GM18508 (cell line): ENCODE measurements at regions not wholly inside any gene's neighbourhood (a gene's known extent, or its start where the extent isn't known, plus 50 kb on each side); places are given as distances from the start of the nearest gene placed in this dataset.

ENCODE experiments used
- ATAC-seq: cut with Tn5 transposase; IDR thresholded peaks from one replicate; pipeline ENCODE4 v1.9.1; 2021; ENCODE audit warnings: moderate number of reproducible peaks; ENCODE audit not compliant: insufficient read depth, unreplicated experiment

DNA sequence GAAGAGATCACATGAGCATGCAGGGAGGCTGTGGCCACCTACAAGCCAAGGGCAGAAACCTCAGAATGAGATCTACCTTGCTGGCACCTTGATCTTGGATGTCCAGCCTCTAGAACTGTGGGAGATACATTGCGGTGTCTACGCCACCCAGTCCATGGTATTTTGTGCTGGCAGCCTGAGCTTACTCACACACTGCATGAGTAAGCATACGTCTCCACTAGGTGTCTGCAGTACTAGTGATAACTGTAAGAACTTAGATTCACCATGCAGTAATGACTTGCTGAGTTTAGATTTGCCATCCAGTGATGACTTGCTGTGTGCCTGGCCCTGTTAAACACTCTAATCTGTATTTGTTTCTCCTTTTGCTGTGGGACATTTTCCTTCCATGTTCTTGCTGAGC, 417.7 kb downstream of the GADD45G start:
- ATAC-seq: no peak

DNA sequence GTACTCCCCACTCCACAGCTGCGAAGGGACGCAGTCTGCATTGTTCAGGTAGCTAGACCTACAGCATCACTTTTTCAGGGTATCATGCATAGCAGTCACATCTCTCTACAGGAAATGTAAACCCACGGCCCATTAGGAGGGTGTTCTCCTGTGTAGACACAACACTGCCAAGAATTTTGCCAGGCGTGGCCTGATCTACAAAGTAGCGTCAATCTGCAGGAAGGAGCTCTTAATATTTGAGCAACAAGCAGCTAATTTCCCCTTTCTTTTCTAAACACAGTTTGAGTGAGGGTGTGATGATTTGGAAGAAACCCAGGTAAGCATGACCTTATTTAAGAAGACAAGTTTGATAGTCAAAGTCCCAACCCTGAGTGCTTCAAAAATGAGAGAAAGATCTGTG, 419.0 kb downstream of the GADD45G start:
- ATAC-seq: no peak

DNA sequence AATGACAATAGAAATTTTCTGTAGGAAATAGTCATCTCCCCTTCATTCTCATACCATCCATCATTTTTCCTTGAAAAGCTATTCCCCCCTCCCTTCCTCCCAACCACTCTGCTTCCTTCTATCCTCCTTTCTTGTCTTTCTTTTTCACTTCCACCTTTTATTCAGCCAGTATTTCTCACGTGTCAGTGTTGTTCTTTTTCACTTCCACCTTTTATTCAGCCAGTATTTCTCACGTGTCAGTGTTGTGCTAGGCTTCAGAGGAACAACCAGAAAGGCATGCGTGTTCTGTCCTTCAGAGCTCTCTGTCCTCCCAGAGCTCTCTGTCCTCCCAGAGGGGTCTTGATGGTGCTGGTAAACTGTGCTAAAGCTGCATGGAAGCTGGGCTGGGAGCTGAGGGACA, 419.6 kb downstream of the GADD45G start:
- ATAC-seq: no peak

DNA sequence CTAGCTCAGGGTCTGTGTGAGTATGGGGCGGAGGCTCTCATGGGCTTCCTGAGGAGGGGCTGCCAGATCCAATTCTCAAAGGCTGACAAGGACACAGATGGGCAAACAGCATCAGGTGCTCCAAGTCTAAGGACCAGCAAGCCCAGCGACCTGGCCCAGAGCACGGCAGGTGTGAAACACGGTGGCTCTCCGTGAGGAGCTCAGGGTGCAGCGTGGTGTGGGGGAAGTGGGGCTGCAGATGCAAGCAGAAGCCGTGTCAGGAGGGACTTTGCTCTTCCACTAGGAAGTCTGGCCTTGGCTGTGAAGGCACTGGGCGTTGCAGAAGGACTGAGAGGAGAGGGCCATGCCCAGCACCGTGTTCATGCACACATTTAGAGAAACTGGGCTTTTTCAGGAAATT, 420.0 kb downstream of the GADD45G start:
- ATAC-seq: no peak

DNA sequence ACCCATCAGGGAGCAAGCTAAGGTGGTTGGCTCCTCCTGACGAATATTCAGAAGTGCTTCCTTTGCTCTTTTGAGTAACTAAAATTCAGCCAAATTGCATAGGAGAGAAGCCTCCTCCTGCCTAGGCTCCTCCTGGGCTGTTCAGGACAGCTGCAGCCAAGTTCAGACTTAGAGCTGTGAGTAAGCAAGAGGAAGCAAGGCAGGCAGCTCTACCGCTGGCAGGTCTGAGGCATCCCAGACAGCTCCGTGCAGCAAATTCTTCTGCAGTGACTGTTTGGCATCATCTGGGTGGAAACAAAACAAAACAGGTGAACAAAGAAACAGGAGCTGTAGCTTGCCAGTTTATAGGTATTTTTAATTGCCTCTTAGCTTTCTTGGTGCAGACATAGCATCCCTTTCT, 421.0 kb downstream of the GADD45G start:
- ATAC-seq: no peak

DNA sequence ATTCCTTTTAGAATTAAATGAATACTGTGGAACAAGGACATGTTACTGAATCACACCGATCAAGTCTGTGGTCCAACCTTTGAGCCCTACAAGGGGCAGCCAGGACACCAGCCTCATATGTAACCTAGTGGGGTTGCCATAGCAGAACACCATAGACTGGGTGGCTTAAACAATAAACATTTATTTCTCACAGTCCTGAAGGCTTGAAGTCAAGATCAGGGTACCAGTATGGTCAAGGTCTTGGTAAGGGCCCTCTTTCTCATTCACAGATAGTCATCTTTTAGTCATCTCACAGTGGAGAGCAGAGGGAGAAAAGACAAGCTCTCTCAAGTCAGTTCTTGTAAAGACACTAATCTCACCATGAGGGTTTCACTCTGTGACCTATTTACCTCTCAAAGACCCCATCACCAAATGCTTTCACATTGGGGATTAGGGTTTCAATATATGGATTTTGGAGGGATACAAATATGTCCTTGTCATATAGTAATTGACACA, 422.5 kb downstream of the GADD45G start:
- no peak for ATAC-seq

DNA sequence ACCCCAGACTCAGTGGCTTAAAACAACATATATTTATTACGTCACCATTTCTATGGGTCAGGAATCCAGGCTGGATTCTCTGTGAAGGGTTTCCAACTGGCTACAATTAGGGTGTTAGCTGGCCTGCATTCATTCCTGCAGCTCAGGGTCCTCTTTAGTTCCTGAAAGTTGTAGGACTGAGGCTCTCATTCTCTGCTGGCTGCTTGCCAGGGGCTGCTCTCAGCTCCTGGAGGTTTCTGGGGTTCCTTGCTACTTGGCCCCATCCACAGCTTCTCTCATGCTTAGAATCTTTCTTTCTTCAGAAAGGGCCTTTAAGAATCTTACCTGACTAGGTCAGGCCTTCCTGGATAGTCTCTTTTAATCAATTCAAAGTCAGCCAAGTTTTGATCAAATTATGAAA, 424.6 kb downstream of the GADD45G start:
- ATAC-seq: no peak

DNA sequence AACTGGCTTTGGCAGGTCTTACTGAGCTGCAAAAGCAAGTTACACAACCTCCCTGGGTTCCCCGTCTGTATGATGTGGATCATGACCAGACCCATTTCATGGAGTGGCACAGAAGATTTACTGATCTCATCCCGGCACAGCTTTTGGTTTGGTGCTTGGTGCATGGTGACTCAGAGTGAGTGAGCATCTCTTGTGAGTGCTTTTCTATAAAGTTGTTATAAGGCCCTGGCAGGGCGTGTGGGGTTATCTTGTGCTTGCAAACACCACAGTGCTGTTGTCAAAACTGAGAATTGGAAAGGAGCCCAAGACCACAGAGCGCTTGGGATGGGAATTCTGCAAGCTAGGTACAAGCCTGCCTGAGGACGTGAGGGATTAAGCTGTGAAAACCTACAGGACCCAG, 425.2 kb downstream of the GADD45G start:
- no peak for ATAC-seq

DNA sequence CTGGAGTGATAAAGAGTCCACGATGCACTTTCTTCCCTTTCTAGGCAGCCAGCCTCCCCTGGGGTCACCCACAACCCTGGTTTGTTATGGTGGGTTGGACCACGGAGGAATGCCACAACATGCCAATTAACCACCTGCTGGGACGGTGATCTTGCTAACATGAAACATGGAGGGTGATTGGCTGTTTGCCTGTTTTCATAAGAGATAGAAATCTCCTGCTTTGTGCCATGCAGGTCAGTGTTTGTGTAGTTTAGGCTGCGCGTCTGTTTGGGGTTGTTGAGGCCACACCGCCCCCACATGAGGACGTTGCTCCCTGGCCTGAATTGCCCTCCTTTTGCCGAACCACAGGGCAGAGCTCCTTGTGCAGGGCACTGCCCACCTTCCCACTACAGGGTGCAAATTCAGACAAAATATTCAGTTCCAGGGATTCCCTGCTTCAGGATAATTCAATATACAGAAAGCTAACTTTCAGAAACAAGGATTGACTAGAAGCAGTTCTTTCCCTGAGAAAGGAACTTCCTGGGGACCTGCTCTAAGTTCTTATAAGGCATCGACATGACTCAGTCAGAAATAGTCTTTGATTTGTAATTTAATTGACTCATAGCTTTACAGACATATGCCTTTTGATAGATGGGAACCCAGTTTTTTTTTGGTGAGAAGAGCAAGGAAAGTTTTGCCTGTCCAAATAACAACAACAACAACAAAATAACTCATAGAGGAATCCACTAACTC, 427.6 kb downstream of the GADD45G start:
- ATAC-seq: no peak

DNA sequence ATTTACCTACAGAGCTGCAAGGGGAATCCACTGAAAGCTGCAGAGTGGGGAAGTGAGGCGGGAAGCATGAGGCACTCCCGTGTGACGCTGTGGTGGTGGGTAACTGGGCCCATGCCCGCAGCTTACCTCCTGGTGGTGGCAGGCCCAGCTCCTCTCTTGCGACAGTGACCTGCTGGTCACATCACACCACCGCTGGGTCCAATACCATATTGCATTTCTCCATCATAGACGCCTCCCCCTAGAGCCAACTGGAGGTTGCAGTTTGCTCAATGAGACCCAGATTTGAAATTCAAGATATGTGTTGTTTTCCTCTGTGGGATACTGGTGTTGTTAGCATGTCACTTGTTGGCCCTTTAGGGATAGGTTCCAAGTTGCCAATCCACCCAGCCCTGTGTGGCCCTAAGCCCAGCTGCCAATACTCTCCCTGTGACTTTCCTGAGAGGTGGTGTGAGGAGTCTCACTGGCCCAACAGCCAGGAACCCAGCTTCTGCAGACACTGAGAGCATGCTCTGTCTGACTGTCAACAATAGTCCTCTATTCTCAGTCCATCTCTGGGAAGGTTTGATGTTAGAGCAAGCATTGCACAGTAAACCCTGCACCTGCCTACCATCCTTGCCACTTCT, 428.3 kb downstream of the GADD45G start:
- no peak for ATAC-seq

DNA sequence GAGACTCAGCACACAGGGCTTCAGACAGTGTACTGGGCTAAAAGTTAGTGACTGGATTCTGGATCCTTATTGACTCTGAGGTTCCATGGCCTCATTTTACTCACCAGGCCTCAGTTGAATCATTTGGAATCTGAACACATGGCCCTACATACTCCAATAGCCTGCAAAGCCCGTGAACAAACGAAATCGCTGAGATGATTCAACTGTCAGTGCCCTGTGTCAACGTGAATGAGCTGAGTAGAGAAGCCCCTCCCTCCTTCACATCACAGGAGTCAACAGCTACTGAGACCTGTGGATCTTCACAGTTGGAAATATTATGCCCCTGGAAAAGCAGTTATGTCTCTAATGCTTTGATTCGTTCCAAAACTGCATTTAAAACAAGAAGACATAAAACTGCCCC, 429.3 kb downstream of the GADD45G start:
- no peak for ATAC-seq

DNA sequence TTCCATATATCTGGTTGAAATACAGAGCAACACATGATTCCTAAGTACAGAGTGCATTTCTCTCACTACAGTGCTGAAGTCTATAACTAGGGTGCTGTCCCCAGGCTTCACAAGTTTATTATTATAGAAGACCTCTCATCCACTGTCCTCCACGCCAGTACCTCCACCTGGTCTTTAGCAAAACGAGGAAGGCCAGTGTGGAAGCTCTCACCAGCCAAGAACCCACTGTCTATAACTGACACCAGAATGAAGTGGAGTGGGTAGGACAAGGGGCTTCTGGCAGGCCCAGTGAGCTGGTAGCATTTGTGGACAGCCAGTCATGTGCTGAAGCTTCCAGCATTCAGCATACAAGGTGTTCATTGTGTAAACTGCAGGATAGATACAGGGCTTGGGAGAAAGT, 430.7 kb downstream of the GADD45G start:
- ATAC-seq: no peak

DNA sequence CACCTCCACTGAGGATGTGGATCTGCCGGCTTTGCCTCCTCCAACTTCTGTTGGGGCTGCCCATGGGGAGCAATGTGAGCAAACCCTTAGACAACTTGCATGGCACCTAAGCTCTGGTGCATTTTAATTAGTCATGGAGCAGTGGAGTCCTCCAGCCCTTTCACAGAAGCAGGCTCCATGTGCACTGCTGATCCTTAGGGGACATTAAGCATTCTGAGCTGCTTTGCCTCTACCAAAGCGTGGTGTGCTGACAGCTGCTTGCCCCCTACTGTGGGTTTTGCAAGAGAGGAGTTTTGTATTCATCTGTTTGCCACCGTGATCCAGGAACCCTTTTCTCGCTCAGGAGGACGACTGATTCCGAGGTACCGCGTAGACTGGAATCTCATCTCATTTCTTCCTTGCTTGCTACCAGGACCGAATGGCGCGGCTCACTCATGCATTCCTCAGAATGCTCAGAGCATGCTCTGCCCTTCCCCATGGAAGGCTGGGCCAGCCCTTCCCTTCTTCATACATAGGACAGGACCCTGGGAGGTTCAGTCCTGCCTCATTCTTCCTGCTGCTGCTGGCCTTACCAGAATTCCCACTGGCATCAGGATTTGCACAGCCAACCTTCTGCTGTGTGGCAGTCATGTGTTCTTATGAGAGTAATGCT, 432.5 kb downstream of the GADD45G start:
- ATAC-seq: no peak

DNA sequence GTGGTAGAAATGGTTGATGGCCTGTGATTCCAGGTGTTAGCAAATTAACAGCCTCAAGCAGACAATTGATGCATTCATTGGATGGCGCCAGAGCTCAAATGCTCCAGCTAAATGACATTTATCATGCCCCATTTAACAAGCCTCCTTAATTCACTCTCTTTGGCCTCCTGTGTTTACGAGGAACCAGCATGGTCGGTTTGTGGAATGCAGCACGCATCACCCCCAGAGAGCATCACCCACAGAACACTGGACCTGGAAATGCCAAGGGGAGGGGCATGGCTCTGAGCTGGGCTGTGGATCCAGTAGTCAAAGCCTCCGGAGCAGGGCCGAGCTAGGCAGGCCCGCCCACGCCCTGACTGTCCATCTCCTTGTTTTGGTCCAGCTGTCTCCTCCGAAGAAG, 434.0 kb downstream of the GADD45G start:
- ATAC-seq: no peak

DNA sequence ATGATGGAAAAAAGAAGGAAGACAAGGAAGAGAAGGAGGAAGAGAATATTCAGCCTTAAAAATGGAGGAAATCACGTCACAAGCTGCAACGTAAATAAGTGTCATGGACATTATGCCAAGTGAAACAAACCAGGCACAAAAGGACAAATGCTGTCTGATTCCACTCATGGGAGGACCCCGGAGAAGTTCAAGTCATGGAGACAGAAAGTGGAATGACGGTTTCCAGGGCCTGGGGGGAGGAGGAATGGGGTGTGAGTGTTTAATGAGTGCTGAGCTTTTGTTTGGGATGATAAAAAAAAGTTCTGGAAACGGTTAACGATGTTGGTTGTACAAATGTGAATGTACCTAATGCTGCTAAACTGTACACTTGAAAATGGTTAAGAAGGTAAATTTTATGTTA, 439.5 kb downstream of the GADD45G start:
- no peak for ATAC-seq

DNA sequence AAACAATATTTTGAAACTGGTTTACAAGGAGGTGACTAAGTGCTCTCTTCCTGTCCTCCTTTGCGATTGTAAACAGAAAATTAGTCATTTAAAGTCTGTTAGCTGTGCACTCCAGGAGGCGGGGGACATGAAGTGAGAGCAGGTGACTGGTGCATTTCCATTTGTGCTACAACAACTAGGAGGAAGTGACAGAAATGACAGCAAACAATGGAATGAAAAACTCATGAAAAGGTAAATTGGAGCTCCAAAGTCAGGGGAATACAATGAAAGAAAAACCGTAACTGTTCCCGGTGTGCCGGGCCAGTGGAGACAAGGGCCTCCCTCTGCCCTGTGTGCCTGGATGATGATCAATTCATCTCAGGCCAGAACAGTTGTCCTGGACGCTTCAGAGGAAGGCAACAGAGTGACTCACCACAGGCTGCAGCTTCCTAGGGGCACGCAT, 439.9 kb downstream of the GADD45G start:
- ATAC-seq: no peak

DNA sequence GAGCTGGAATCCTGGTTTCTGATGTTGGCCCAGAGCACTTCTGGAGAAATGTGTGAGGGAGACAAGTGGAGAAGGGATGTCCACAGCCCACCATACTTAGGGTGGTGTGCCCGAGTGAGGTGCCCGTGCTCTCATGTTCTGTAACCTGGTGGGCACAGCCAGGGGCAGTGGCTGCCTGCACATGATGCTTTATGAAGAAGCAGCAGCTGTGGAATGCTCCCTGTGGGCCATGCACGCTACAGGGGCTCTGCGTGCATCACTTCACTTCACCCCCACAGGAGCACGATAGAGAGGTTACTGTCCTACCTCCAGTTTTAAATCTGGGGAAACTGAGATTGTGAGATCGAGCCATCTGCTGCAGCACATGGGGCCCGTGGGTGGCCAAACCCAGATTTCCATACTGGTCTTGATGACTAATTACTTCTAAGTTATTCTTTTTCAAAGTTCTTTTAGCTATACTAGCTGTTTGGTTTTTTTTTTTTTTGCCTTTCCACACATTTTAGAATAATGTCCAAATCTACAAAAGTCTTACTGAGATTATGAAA, 441.6 kb downstream of the GADD45G start:
- ATAC-seq: no peak

DNA sequence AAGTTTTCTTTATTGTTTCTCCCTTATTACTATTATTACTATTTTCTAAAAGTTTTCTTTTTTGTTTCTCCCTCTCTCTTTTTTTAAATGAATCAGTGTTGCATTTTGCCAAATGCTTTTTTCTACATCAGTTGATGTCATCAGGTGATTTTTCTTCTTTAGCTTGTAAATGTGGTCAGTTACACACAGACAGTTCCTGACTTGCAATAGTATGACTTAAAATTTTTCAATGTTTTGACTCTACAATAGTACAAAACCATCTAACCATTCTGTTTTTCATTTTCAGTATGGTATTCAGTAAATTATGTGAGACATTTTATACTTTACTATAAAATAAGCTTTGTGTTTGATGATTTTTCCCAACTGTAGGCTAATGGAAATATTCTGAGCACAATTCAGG, 443.0 kb downstream of the GADD45G start:
- no peak for ATAC-seq

DNA sequence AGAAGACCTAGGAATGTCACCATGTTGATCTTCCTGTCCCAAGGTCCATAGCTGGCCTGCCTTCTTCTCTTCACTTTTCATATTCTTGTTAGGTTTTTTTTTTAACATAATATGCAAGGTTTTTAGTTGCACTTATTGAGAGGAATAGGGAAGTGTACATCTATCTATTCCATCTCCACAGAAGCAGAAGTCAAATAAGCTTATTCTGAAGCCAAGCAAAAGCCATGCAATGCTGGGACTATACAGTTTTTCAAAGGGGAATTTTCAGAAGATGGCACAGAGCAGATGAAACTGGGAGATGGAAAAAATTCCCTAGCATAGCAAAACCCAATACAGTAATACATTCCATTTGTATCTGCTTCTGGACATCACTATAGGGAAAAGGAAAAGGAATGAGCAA, 447.6 kb downstream of the GADD45G start:
- no peak for ATAC-seq

DNA sequence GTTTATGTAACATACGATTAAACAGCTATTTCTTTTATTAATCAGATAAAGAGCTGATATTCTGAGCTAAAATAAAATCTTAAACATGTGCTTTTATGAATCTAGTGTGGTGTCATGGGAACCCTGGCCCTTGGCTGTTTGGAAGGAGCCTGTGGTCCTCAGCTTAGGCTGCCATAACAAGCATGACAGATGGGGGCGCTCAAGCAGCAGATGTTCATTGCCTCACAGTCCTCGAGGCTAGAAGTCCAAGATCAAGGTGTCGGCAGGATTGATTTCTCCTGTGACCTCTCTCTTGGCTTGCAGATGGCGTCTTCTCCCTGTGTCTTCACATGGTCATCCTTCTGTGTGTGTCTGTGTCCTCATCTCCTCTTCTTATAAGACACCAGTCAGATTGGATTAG, 448.2 kb downstream of the GADD45G start:
- ATAC-seq: no peak

DNA sequence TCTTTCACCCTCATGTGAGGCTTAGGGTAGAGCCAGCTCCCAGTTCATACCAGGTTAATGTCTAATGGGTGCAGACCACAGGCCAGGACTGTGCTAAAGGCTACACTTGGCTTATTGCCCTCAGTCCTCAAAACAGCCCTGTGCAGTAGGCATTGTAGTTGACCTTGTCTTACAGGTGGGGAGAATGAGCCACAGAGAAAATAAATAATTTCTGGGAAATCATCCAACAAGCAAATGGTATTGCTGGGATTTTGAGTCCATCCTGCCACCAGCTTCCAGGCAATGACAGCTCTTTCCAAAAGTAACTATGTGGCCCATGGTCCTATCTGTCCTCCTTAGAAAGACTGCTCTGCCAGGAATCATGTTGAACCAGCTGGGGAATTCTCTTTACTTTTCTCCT, 450.0 kb downstream of the GADD45G start:
- no peak for ATAC-seq
